Right lobe of liver (tissue), 6 donors: ENCODE measurements at regions not wholly inside any gene's neighbourhood (a gene's known extent, or its start where the extent isn't known, plus 50 kb on each side); places are given as distances from the start of the nearest gene placed in this dataset.

Experiments
- ATAC-seq, 4 donors: fragments of 200-7000 bp; cut with Tn5 transposase; one replicate each; pipeline ENCODE4 v1.9.1; 2020; ENCODE audit warnings: mild to moderate bottlenecking in 4 of 4, moderate library complexity in 4 of 4
- DNase-seq, 3 donors: peaks; one replicate each; pipeline ENCODE4 v3.0.0-alpha.2; 2020
- H3K27ac ChIP-seq, 3 donors: fragments of 200-600 bp; one replicate each; pipeline ENCODE4 v1.8.0; 2022
- H3K27me3 ChIP-seq, 2 donors: fragments of 200-600 bp; one replicate each; pipeline ENCODE4 v1.8.0; 2022
- H3K36me3 ChIP-seq, 4 donors: fragments of 200-600 bp; sonication (generic) in 1 of 4; one replicate each; pipeline versions ENCODE4 v1.5.1 to v1.8.0; 2017 to 2022; ENCODE audit warnings: control low read depth in 1 of 4
- H3K4me1 ChIP-seq, 4 donors: fragments of 200-600 bp; sonication (generic) in 1 of 4; one replicate each; pipeline versions ENCODE4 v1.5.1 to v1.8.0; 2017 to 2022; ENCODE audit warnings: control low read depth in 1 of 4
- H3K4me3 ChIP-seq, 3 donors: fragments of 200-600 bp; one replicate each; pipeline ENCODE4 v1.8.0; 2022
- H3K9me3 ChIP-seq, 4 donors: fragments of 200-600 bp; sonication (generic) in 1 of 4; one replicate each; pipeline versions ENCODE4 v1.5.1 to v1.8.0; 2017 to 2022; ENCODE audit warnings: control low read depth in 1 of 4
- CTCF ChIP-seq, 4 donors: fragments of 200-600 bp in 3 of 4; fragments of 450-650 bp in 1 of 4; IDR thresholded peaks; one replicate each; pipeline versions ENCODE4 v1.5.1 to v1.8.0; 2016 to 2022; ENCODE audit warnings: antibody characterized with exemption in 4 of 4, mild to moderate bottlenecking in 2 of 4
- POLR2A ChIP-seq: fragments of 450-650 bp; IDR thresholded peaks from one replicate; pipeline ENCODE4 v1.6.1; 2017; ENCODE audit warnings: antibody characterized with exemption, mild to moderate bottlenecking
- WGBS: methylation state at CpG from one replicate; pipeline ENCODE4 v1.1.6; 2018; ENCODE audit warnings: low coverage, low lambda C conversion rate; ENCODE audit not compliant: insufficient coverage; ENCODE audit errors: missing lambda C conversion rate; 5-methylcytosine and 5-hydroxymethylcytosine counted together
- intact Hi-C, 2 donors: fragments of 100-400 bp; cut with DNase I; formaldehyde crosslinking; loops; one replicate each; pipeline versions ENCODE4 v1.11.2 to v1.14.1; 2022
- donor health status: DM: no; HTN: yes; CAD: no.
- donor health status: DM: no; HTN: no; CAD: no.
- donor health status: DM: no; HTN: no; CAD: no.
- donor health status: DM: no; HTN: yes; CAD: no.
- donor health status: DM: no; HTN: yes; CAD: no.

GRCh38 chr7:35504365-35504764 lies 190.6 kb downstream of the HERPUD2 start:
- WGBS, result 89% methylated on average over 1 of the region's 5 CpGs
- no peaks in the 10 kb centered on the region for H3K36me3 ChIP-seq
- no peaks in the 10 kb centered on the region for H3K27me3 ChIP-seq
- no peak for ATAC-seq
- H3K4me1 ChIP-seq, result peaks cover 0 to 29% (median 14%) of the 10 kb centered on the region in 4 donors
- H3K9me3 ChIP-seq, result no peaks in the 10 kb centered on the region
- H3K27ac ChIP-seq, result no peak overlapping the region
- intact Hi-C loops, result no loop called here
- H3K4me3 ChIP-seq, result no peak overlapping the region
- no peak for DNase-seq
- TF ChIP-seq CTCF (IDR thresholded peaks at IDR 0.05) (no peak), POLR2A (no peak)

GRCh38 chr7:35501681-35502080 lies 193.3 kb downstream of the HERPUD2 start:
- DNase-seq, result no peak
- peaks cover 0 to 15% (median 6%) of the 10 kb centered on the region in 4 donors for H3K4me1 ChIP-seq
- WGBS, result 79% methylated on average over 3 of the region's 3 CpGs
- ATAC-seq, result no peak
- H3K27me3 ChIP-seq, result no peaks in the 10 kb centered on the region
- TF ChIP-seq POLR2A (no peak), CTCF (IDR thresholded peaks at IDR 0.05) (no peak)
- no peak overlapping the region for H3K4me3 ChIP-seq
- no peak overlapping the region for H3K27ac ChIP-seq
- no peaks in the 10 kb centered on the region for H3K36me3 ChIP-seq
- H3K9me3 ChIP-seq, result no peaks in the 10 kb centered on the region
- intact Hi-C loops, result no loop called here

GRCh38 chr7:35499226-35499625 lies 195.7 kb downstream of the HERPUD2 start:
- Histone ChIP-seq H3K27ac (no peak overlapping the region), H3K4me3 (no peak overlapping the region), H3K36me3 (no peaks in the 10 kb centered on the region), H3K9me3 (no peaks in the 10 kb centered on the region), H3K27me3 (no peaks in the 10 kb centered on the region), H3K4me1 (no peaks in the 10 kb centered on the region)
- intact Hi-C loops, result no loop called here
- no peak for ATAC-seq
- 77% methylated on average over 5 of the region's 5 CpGs for WGBS
- TF ChIP-seq CTCF (IDR thresholded peaks at IDR 0.05), result no peak
- TF ChIP-seq POLR2A, result no peak
- no peak for DNase-seq

GRCh38 chr7:35498416-35498815 lies 196.5 kb downstream of the HERPUD2 start:
- no peaks in the 10 kb centered on the region for H3K36me3 ChIP-seq
- H3K27me3 ChIP-seq, result no peaks in the 10 kb centered on the region
- 64% methylated on average over 4 of the region's 6 CpGs for WGBS
- intact Hi-C loops, result no loop called here
- no peak overlapping the region for H3K4me3 ChIP-seq
- no peak overlapping the region for H3K27ac ChIP-seq
- H3K9me3 ChIP-seq, result no peaks in the 10 kb centered on the region
- no peak for DNase-seq
- no peak for TF ChIP-seq POLR2A
- TF ChIP-seq CTCF (IDR thresholded peaks at IDR 0.05), result no peak
- no peaks in the 10 kb centered on the region for H3K4me1 ChIP-seq
- no peak for ATAC-seq

GRCh38 chr7:35495844-35496243 lies 199.1 kb downstream of the HERPUD2 start:
- Histone ChIP-seq H3K4me3 (no peak overlapping the region), H3K9me3 (no peaks in the 10 kb centered on the region), H3K27me3 (no peaks in the 10 kb centered on the region), H3K27ac (no peak overlapping the region), H3K4me1 (no peaks in the 10 kb centered on the region), H3K36me3 (no peaks in the 10 kb centered on the region)
- DNase-seq (no peak), ATAC-seq (no peak)
- TF ChIP-seq POLR2A (no peak), CTCF (IDR thresholded peaks at IDR 0.05) (no peak)
- 80% methylated on average over 3 of the region's 3 CpGs for WGBS
- intact Hi-C loops, result no loop called here
